CD4-positive, alpha-beta T cell treated with Interferon gamma for 1 hour (primary cell): ENCODE measurements at regions not wholly inside any gene's neighbourhood (a gene's known extent, or its start where the extent isn't known, plus 50 kb on each side); places are given as distances from the start of the nearest gene placed in this dataset.
A peak's percentile ranks its signal among the peaks of the same experiment; 100 is the strongest.

Source experiments
- DNase-seq: peaks from one replicate; pipeline ENCODE4 v3.0.0-alpha.2; 2020

GRCh38 chr1:173128742-173129141, 78.0 kb upstream of the TNFSF18 start:
- no peak for DNase-seq

- no peak for DNase-seq
Observed at GRCh38 chr1:173127369-173128307, 76.9 kb upstream of the TNFSF18 start.

- no peak for DNase-seq
Observed at GRCh38 chr1:173126421-173126820, 75.7 kb upstream of the TNFSF18 start.

GRCh38 chr1:173122958-173123852, 72.5 kb upstream of the TNFSF18 start:
- peak; percentile 69 for DNase-seq

GRCh38 chr1:173122344-173122935, 71.7 kb upstream of the TNFSF18 start:
- no peak for DNase-seq

- no peak for DNase-seq
Observed at GRCh38 chr1:173118404-173118803, 67.7 kb upstream of the TNFSF18 start.

GRCh38 chr1:173117761-173118160, 67.0 kb upstream of the TNFSF18 start:
- DNase-seq: no peak

- no peak for DNase-seq
Observed at GRCh38 chr1:173117108-173117633, 66.4 kb upstream of the TNFSF18 start.

- DNase-seq: no peak
Observed at GRCh38 chr1:173114346-173114745, 63.6 kb upstream of the TNFSF18 start.

GRCh38 chr1:173113015-173113741, 62.4 kb upstream of the TNFSF18 start:
- DNase-seq: no peak

- DNase-seq: peak; percentile 2
Observed at GRCh38 chr1:173112129-173112528, 61.4 kb upstream of the TNFSF18 start.

GRCh38 chr1:173107696-173108095, 57.0 kb upstream of the TNFSF18 start:
- no peak for DNase-seq

GRCh38 chr1:173103006-173103405, 52.3 kb upstream of the TNFSF18 start:
- no peak for DNase-seq

- no peak for DNase-seq
Observed at GRCh38 chr1:173101589-173101988, 50.8 kb upstream of the TNFSF18 start.

GRCh38 chr1:173100476-173101107, 49.9 kb upstream of the TNFSF18 start:
- no peak for DNase-seq
